NCI-H345 (cell line): ENCODE measurements at regions not wholly inside any gene's neighbourhood (a gene's known extent, or its start where the extent isn't known, plus 50 kb on each side); places are given as distances from the start of the nearest gene placed in this dataset.
"Not testable (repeated sequence)": the region's sequence is repeated elsewhere in the genome, so short reads cannot be mapped to it uniquely, and the experiment has no call there.

Source experiments
- DNase-seq: peaks from one replicate; lab custom pipeline; 2025; lab: John Stamatoyannopoulos, UW

GRCh38 chr11:21930408-21930807, 262.5 kb upstream of the ANO5 start:
- no peak for DNase-seq

- DNase-seq: no peak
Observed at GRCh38 chr11:21931436-21932101, 261.3 kb upstream of the ANO5 start.

- no peak for DNase-seq
Observed at GRCh38 chr11:21933095-21933494, 259.8 kb upstream of the ANO5 start.

GRCh38 chr11:21944577-21944976, 248.3 kb upstream of the ANO5 start:
- no peak for DNase-seq

GRCh38 chr11:21948876-21949275, 244.0 kb upstream of the ANO5 start:
- no peak for DNase-seq

- no peak for DNase-seq
Observed at GRCh38 chr11:21949763-21950413, 243.0 kb upstream of the ANO5 start.

- DNase-seq: no peak
Observed at GRCh38 chr11:21963013-21963412, 229.9 kb upstream of the ANO5 start.

- DNase-seq: no peak
Observed at GRCh38 chr11:21965221-21965620, 227.7 kb upstream of the ANO5 start.

GRCh38 chr11:21968702-21969101, 224.2 kb upstream of the ANO5 start:
- no peak for DNase-seq

GRCh38 chr11:21969841-21970240, 223.0 kb upstream of the ANO5 start:
- DNase-seq: no peak

- no peak for DNase-seq
Observed at GRCh38 chr11:21975242-21975641, 217.6 kb upstream of the ANO5 start.

GRCh38 chr11:21976210-21976609, 216.7 kb upstream of the ANO5 start:
- DNase-seq: no peak

GRCh38 chr11:21983431-21983830, 209.5 kb upstream of the ANO5 start:
- DNase-seq: no peak

- DNase-seq: no peak
Observed at GRCh38 chr11:21986361-21986760, 206.5 kb upstream of the ANO5 start.

GRCh38 chr11:21987261-21987660, 205.6 kb upstream of the ANO5 start:
- DNase-seq: no peak

- peak; percentile 8 for DNase-seq
Observed at GRCh38 chr11:21988477-21988876, 204.4 kb upstream of the ANO5 start.

GRCh38 chr11:22001803-22002202, 191.1 kb upstream of the ANO5 start:
- DNase-seq: not testable (repeated sequence)

GRCh38 chr11:22006901-22007300, 186.0 kb upstream of the ANO5 start:
- no peak for DNase-seq

- DNase-seq: no peak
Observed at GRCh38 chr11:22031791-22032190, 161.1 kb upstream of the ANO5 start.

- no peak for DNase-seq
Observed at GRCh38 chr11:22037505-22037904, 155.4 kb upstream of the ANO5 start.

GRCh38 chr11:22041039-22041438, 151.8 kb upstream of the ANO5 start:
- DNase-seq: no peak

- no peak for DNase-seq
Observed at GRCh38 chr11:22042081-22042480, 150.8 kb upstream of the ANO5 start.

- DNase-seq: no peak
Observed at GRCh38 chr11:22044126-22044525, 148.8 kb upstream of the ANO5 start.

GRCh38 chr11:22049276-22049675, 143.6 kb upstream of the ANO5 start:
- no peak for DNase-seq
